GM18519 (cell line): ENCODE measurements at regions not wholly inside any gene's neighbourhood (a gene's known extent, or its start where the extent isn't known, plus 50 kb on each side); places are given as distances from the start of the nearest gene placed in this dataset.
"Not testable (repeated sequence)": the region's sequence is repeated elsewhere in the genome, so short reads cannot be mapped to it uniquely, and the experiment has no call there.

ENCODE experiments used
- ATAC-seq: cut with Tn5 transposase; IDR thresholded peaks from one replicate; pipeline ENCODE4 v1.9.1; 2021; ENCODE audit warnings: mild to moderate bottlenecking, moderate library complexity; ENCODE audit not compliant: unreplicated experiment, low FRiP score

- no peak for ATAC-seq
Measured at GRCh38 chr17:14460516-14461226, 159.8 kb downstream of the HS3ST3B1 start.

GRCh38 chr17:14459955-14460354 lies 159.1 kb downstream of the HS3ST3B1 start:
- ATAC-seq, result no peak

GRCh38 chr17:14458724-14459123 lies 157.8 kb downstream of the HS3ST3B1 start:
- no peak for ATAC-seq

- no peak for ATAC-seq
Measured at GRCh38 chr17:14454746-14455145, 153.9 kb downstream of the HS3ST3B1 start.

- no peak for ATAC-seq
Measured at GRCh38 chr17:14452856-14453255, 152.0 kb downstream of the HS3ST3B1 start.

- ATAC-seq, result no peak
Measured at GRCh38 chr17:14451729-14452191, 150.9 kb downstream of the HS3ST3B1 start.

- ATAC-seq, result no peak
Measured at GRCh38 chr17:14448818-14449217, 147.9 kb downstream of the HS3ST3B1 start.

GRCh38 chr17:14446825-14447224 lies 145.9 kb downstream of the HS3ST3B1 start:
- ATAC-seq, result no peak

- ATAC-seq, result no peak
Measured at GRCh38 chr17:14444915-14445314, 144.0 kb downstream of the HS3ST3B1 start.

GRCh38 chr17:14442798-14443528 lies 142.1 kb downstream of the HS3ST3B1 start:
- ATAC-seq, result no peak

GRCh38 chr17:14437176-14437575 lies 136.3 kb downstream of the HS3ST3B1 start:
- ATAC-seq, result no peak

GRCh38 chr17:14436266-14436665 lies 135.4 kb downstream of the HS3ST3B1 start:
- no peak for ATAC-seq

GRCh38 chr17:14434506-14434905 lies 133.6 kb downstream of the HS3ST3B1 start:
- ATAC-seq, result peak; percentile 82

GRCh38 chr17:14432079-14432478 lies 131.2 kb downstream of the HS3ST3B1 start:
- ATAC-seq, result no peak

GRCh38 chr17:14429084-14429483 lies 128.2 kb downstream of the HS3ST3B1 start:
- peak; percentile 27 for ATAC-seq

GRCh38 chr17:14428648-14429029 lies 127.8 kb downstream of the HS3ST3B1 start:
- peak; percentile 36 for ATAC-seq

GRCh38 chr17:14427900-14428647 lies 127.2 kb downstream of the HS3ST3B1 start:
- ATAC-seq, result peak; percentile 69

GRCh38 chr17:14423156-14423555 lies 122.3 kb downstream of the HS3ST3B1 start:
- not testable (repeated sequence) for ATAC-seq

GRCh38 chr17:14417336-14417735 lies 116.5 kb downstream of the HS3ST3B1 start:
- no peak for ATAC-seq

GRCh38 chr17:14409292-14409691 lies 108.4 kb downstream of the HS3ST3B1 start:
- no peak for ATAC-seq

GRCh38 chr17:14407541-14407940 lies 106.7 kb downstream of the HS3ST3B1 start:
- no peak for ATAC-seq
